ENCODE measurements at regions not wholly inside any gene's neighbourhood (a gene's known extent, or its start where the extent isn't known, plus 50 kb on each side); places are given as distances from the start of the nearest gene placed in this dataset.

DNA sequence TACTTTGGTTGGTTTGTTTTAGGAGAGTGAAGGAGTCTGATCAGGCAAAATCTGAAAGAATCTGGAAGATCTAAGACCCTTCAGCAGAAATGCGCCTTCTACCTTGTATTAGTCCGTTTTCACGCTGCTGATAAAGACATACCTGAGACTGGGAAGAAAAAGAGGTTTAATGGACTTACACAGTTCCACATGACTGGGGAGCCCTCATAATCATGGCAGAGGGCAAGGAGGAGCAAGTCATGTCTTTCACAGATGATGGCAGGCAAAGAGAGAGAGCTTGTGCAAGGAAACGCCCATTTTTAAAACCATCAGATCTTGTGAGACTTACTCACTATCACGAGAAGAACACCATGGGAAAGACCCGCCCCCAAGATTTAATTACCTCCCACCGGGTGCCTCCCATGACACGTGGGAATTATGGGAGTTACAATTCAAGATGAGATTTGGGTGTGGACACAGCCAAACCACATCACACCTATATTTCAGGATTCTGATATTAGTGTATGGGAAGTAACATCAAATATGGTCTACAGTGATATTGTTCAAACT lies 99.3 kb downstream of the GLUL start:
- DNase-seq: no peak

DNA sequence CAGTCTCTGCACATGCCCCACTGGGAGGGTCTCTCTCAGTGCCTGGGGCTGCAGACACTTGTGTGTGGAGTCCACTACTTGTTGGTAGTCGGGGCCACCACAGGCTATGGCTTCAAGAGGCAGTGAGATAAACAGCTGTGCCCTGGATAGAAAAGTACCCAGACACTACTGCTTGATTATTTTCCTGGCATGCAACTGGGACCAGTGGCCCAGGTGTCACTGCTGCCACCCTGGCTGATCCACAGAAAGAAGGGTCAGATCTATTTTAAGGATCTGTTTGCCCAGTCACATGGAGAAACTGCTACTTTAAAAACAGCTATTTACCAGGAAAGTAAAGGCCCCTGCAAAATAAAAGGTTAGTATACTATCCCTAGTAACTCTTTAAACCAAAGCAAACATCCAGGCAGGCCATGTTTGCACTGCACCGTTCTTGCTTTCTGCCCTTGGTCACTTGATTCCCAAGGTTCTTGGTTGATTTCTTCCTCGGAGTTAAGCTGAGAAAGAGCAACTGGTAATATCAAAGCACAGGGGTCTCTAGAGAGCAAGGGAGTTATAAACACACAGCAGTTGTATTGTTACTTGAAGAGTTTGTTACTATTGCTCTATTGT lies 99.9 kb downstream of the GLUL start:
- no peak for DNase-seq

- DNase-seq: no peak
These were observed 102.6 kb downstream of the GLUL start for GRCh38 chr1:182288749-182289604.

GRCh38 chr1:182286761-182287160 lies 104.8 kb downstream of the GLUL start:
- DNase-seq: no peak

GRCh38 chr1:182283746-182284544 lies 107.6 kb downstream of the GLUL start:
- DNase-seq: no peak

- no peak for DNase-seq
These were observed 110.0 kb downstream of the GLUL start for GRCh38 chr1:182281541-182281940.

GRCh38 chr1:182280504-182280900 lies 111.1 kb downstream of the GLUL start:
- no peak for DNase-seq

- peak; percentile 34 for DNase-seq
These were observed 111.7 kb downstream of the GLUL start for GRCh38 chr1:182279724-182280503.

DNA sequence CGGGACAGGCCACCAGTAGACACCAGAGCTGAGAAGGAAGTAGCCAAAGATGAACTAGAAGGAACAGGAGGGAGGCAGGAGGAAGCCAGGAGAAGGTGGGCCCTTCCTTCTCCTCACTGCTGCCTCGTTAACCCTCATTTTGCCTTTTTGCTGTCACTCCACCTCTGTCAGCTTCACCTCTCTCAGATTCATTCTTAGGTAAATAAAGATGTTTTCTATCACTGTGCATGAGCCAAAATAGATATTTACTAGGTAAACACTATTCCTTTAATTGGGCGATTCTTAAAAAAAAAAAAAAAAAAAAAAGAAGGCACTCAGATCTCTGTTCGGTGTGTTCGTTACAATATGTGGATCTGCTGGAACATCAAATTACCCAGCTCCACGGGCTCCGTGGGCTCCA lies 112.3 kb downstream of the GLUL start:
- no peak for DNase-seq

- DNase-seq: no peak
These were observed 113.2 kb downstream of the GLUL start for GRCh38 chr1:182278144-182279054.

DNA sequence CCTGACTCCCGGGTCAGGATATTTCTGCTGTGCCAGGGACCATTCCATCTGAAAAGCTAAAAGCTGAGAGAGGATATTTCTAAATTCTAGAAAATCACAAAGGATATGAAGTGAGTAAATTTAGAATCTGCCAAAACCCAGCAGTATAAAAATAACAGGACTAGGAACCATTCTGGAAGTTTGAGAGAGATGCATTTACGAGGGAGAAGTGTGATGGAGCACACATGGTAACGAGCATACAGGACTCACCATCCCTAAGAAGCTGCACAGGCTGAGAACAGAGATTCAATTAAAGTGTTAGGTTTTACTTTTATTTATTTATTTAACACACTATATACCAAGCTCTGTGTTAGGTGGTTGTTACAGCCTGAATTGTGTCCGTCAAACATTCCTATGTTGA lies 116.3 kb downstream of the GLUL start:
- DNase-seq: no peak

DNA sequence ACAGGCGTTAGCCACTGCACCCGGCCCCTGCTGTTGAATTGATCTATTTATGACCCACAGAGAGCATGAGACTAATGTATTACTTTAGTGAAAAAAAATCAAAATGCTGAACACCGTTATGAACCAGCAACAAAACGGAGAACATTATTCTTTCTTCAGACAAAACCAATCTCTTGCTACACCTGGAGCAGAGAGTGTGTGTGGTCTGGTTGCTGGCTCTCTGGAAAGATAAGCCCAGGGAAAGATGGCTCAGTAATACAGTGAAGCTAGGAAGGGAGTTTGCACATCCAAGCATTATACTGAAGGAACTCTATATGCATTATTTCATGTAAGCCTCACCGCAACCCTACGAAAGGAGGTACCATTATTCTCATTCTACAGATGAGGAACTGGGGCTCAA lies 117.0 kb downstream of the GLUL start:
- no peak for DNase-seq

DNA sequence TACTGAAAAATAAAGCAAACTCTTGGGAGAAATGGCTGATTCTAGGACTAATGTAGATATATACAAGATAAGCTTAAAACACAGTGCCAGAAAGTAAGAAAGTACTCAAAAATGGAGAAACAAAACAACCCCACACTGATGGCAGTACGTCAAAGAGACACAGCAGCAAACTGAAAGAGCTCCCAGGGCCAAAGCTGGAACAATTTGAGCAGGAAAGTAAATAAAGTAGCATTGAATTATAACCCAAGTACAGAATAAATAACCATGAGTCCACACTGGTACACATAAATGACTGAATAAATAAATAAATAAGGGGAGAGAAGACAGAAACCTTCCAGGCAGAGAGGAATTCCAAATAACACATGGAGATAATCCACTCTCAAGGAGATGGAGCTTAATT lies 120.9 kb downstream of the GLUL start:
- peak; percentile 32 for DNase-seq

- DNase-seq: no peak
These were observed 122.5 kb downstream of the GLUL start for GRCh38 chr1:182269097-182269496.

- DNase-seq: no peak
These were observed 122.9 kb downstream of the GLUL start for GRCh38 chr1:182268669-182269068.

GRCh38 chr1:182264185-182264584 lies 127.4 kb downstream of the GLUL start:
- no peak for DNase-seq

- no peak for DNase-seq
These were observed 127.9 kb downstream of the GLUL start for GRCh38 chr1:182263706-182264105.

DNA sequence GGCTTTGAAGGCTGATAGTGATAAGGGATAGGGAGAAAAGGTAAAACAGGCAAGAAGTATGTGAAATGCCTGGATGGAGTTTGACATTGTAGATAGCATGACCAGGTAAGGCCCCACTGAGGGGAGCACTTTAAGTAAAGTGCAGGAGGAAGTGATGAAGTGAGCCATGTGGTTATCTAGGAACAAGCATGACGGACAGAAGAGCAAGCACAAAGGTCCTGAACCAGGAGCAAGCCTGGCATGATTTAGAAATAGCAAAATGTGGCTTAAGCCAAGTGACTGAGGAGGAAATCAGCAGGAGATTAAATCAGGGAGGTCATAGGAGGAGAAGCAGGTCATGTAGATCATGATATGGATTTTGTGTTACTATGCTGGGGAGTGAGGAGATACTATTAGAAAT lies 129.2 kb downstream of the GLUL start:
- no peak for DNase-seq

GRCh38 chr1:182261655-182262054 lies 129.9 kb downstream of the GLUL start:
- DNase-seq: no peak

DNA sequence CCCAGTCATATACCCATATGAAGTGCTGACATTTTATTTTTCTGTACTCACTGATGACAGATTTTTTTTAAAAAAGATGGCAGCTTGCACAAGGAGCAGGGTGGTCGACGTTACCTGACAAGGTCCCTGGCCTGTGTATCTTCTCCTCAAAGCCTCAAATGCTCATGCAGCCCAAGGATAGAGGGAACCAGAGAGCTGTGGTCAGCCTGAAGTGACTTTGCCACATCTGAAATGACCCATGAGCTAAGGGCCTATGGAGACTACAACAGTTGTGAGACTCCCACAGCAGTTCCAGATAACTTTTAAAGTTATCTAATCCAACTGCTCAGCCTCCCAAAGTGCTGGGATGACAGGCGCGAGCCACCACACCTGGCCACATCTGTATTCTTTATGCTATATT lies 131.1 kb downstream of the GLUL start:
- no peak for DNase-seq

DNA sequence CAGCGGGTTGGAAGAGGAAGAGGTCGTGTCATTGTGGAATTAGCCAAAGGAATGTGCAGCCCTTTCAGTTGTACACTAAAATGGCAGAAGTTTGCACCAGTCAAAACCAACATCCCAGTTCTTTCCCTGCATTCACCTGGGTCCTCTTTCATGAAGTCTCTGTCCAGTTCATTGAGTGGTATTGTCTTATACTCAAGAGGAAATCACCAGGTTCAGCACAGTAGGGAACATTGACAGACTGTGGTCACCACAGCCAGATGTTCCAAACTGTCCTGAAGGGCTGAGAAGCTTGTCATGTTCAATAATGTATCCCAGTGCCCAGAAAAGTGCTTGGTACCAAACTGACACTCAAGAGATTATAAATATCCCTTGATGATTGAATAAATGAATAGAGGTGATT lies 131.6 kb downstream of the GLUL start:
- no peak for DNase-seq
